ENCODE measurements at regions not wholly inside any gene's neighbourhood (a gene's known extent, or its start where the extent isn't known, plus 50 kb on each side); places are given as distances from the start of the nearest gene placed in this dataset.

GRCh38 chr11:94676814-94677213 is 91.3 kb upstream of the AMOTL1 start:
- Histone ChIP-seq H3K27ac (ENCODE audit: low read depth, low read length) (no peak overlapping the region), H3K4me1 (ENCODE audit: control insufficient read depth in 1 of 2, insufficient read depth in 2 of 2, low read length in 2 of 2) (peaks cover 0 to 3% of the 10 kb centered on the region in 2 experiments; a peak in 1 of 4 replicates), H2AFZ (ENCODE audit: low read depth, low read length, poor library complexity, severe bottlenecking) (no peak overlapping the region), H3K79me2 (ENCODE audit: insufficient read depth, low read length) (no peaks in the 10 kb centered on the region), H3K36me3 (ENCODE audit: control insufficient read depth in 1 of 2, insufficient read depth in 2 of 2, low read length in 2 of 2) (no peaks in the 10 kb centered on the region), H3K4me3 (replicated peaks in 1 of 2; ENCODE audit: low read depth in 1 of 2, low read length in 2 of 2) (no peak overlapping the region), H3K27me3 (ENCODE audit: insufficient read depth, low read length) (no peaks in the 10 kb centered on the region), H3K9me3 (ENCODE audit: control insufficient read depth in 1 of 2, insufficient read depth in 1 of 2, low read depth in 1 of 2, low read length in 2 of 2) (no peaks in the 10 kb centered on the region), H4K20me1 (ENCODE audit: insufficient read depth) (no peaks in the 10 kb centered on the region), H3K4me2 (ENCODE audit: low read length) (no peak overlapping the region), H3K9me2 (ENCODE audit: insufficient read depth) (no peaks in the 10 kb centered on the region), H3K9ac (ENCODE audit: low read length) (no peak overlapping the region)
- intact Hi-C loops (cut with micrococcal nuclease) = no loop called here
- no peak for TF ChIP-seq ZBTB33 (IDR thresholded peaks at IDR 0.05; ENCODE audit: extremely low read depth, insufficient replicate concordance, low read length)
- no TSS peak for BruUV-seq (replicated peaks)
- ATAC-seq (no peak), DNase-seq (ENCODE audit: low read depth, low spot score) (no peak)
- RAD21 ChIA-PET (ENCODE audit: low non-redundant PET in 1 of 2, low total read pairs in 2 of 2, uncharacterized antibody in 2 of 2, unreplicated experiment in 2 of 2) = no interaction called here
- POLR2A ChIA-PET = no interaction called here
- CTCF ChIA-PET = interaction anchor here (1.1 kb wide), 1 partner anchor 221 kb away, joined by 3 read pairs; no protein-coding TSS in a partner anchor

GRCh38 chr11:94678236-94678635 is 89.9 kb upstream of the AMOTL1 start:
- POLR2A ChIA-PET = no interaction called here

More at GRCh38 chr11:94678236-94678635, 89.9 kb upstream of the AMOTL1 start:
- Histone ChIP-seq H3K9me3 (ENCODE audit: control insufficient read depth in 1 of 2, insufficient read depth in 1 of 2, low read depth in 1 of 2, low read length in 2 of 2) (no peaks in the 10 kb centered on the region), H3K36me3 (ENCODE audit: control insufficient read depth in 1 of 2, insufficient read depth in 2 of 2, low read length in 2 of 2) (no peaks in the 10 kb centered on the region), H3K4me2 (ENCODE audit: low read length) (no peak overlapping the region), H3K27me3 (ENCODE audit: insufficient read depth, low read length) (no peaks in the 10 kb centered on the region), H3K79me2 (ENCODE audit: insufficient read depth, low read length) (no peaks in the 10 kb centered on the region), H2AFZ (ENCODE audit: low read depth, low read length, poor library complexity, severe bottlenecking) (no peak overlapping the region), H3K4me1 (ENCODE audit: control insufficient read depth in 1 of 2, insufficient read depth in 2 of 2, low read length in 2 of 2) (no peaks in the 10 kb centered on the region; a peak in 1 of 4 replicates), H3K4me3 (replicated peaks in 1 of 2; ENCODE audit: low read depth in 1 of 2, low read length in 2 of 2) (no peak overlapping the region), H3K9ac (ENCODE audit: low read length) (no peak overlapping the region), H4K20me1 (ENCODE audit: insufficient read depth) (no peaks in the 10 kb centered on the region), H3K27ac (ENCODE audit: low read depth, low read length) (no peak overlapping the region), H3K9me2 (ENCODE audit: insufficient read depth) (no peaks in the 10 kb centered on the region)
- no TSS peak for BruUV-seq (replicated peaks)
- RAD21 ChIA-PET (ENCODE audit: low non-redundant PET in 1 of 2, low total read pairs in 2 of 2, uncharacterized antibody in 2 of 2, unreplicated experiment in 2 of 2) = no interaction called here
- ATAC-seq = no peak
- CTCF ChIA-PET = no interaction called here
- intact Hi-C loops (cut with micrococcal nuclease) = no loop called here
- no peak for DNase-seq (ENCODE audit: low read depth, low spot score)
- TF ChIP-seq EZH2phosphoT487 (IDR thresholded peaks at IDR 0.05; ENCODE audit: borderline replicate concordance) = no peak
- no peak for TF ChIP-seq ELF1 (IDR thresholded peaks at IDR 0.05; ENCODE audit: borderline replicate concordance, low read depth)
- TF ChIP-seq MAX (IDR thresholded peaks at IDR 0.05) = no peak
- TF ChIP-seq EZH2 (IDR thresholded peaks at IDR 0.05) = no peak
- TF ChIP-seq POLR2A (IDR thresholded peaks at IDR 0.05; ENCODE audit: borderline replicate concordance, extremely low read depth, insufficient read depth, insufficient read length) = no peak
- no peak for TF ChIP-seq ATF3 (IDR thresholded peaks at IDR 0.05)
- no peak for TF ChIP-seq TCF7L2 (IDR thresholded peaks at IDR 0.05; ENCODE audit: borderline replicate concordance, extremely low read depth, insufficient read depth, insufficient read length)
- no peak for TF ChIP-seq YY1 (IDR thresholded peaks at IDR 0.05; ENCODE audit: extremely low read depth, insufficient replicate concordance, low read depth, low read length)
- TF ChIP-seq SIN3A (IDR thresholded peaks at IDR 0.05; ENCODE audit: low read depth) = no peak
- TF ChIP-seq SP1 (IDR thresholded peaks at IDR 0.05; ENCODE audit: low read depth) = no peak
- TF ChIP-seq CTCF (IDR thresholded peaks at IDR 0.05 in 2 of 3, conservative IDR thresholded peaks at IDR 0.05 in 1 of 3; ENCODE audit: borderline replicate concordance in 1 of 3, insufficient read depth in 1 of 3, low read depth in 2 of 3, low read length in 2 of 3) = no peak
- TF ChIP-seq POLR2AphosphoS5 (IDR thresholded peaks at IDR 0.05; ENCODE audit: low read depth, low read length) = no peak
- TF ChIP-seq ZBTB33 (IDR thresholded peaks at IDR 0.05; ENCODE audit: extremely low read depth, insufficient replicate concordance, low read length) = no peak
- TF ChIP-seq ZFX (IDR thresholded peaks at IDR 0.05) = no peak

Measured in HCT116 (cell line).